ENCODE measurements at regions not wholly inside any gene's neighbourhood (a gene's known extent, or its start where the extent isn't known, plus 50 kb on each side); places are given as distances from the start of the nearest gene placed in this dataset.
"Not testable (repeated sequence)": the region's sequence is repeated elsewhere in the genome, so short reads cannot be mapped to it uniquely, and the experiment has no call there.

DNA sequence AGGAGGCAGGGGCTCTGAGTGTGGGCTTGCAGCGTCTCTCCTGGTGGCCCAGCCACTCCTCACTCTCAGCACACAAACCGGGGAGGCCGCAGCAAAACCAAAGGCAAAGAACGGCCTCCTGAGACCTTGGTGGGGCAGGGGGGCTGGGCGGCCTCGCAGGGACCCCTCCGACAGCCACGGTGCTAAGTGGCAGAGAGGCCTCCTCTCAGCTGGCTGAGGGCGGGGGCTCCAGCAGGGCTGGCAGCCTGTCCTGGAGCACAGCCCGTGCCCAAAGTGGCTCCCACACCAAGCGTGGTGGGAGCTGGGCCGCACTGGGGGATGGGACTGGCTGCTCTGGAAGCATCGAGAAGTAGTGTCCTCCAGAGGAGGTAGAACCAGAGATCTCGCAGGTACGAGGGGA is 334.4 kb downstream of the QKI start:
- TF ChIP-seq POLR2AphosphoS5 (IDR thresholded peaks at IDR 0.05; ENCODE audit: borderline replicate concordance, low read depth, low read length), result no peak
- no peak for TF ChIP-seq EZH2 (IDR thresholded peaks at IDR 0.05)

DNA sequence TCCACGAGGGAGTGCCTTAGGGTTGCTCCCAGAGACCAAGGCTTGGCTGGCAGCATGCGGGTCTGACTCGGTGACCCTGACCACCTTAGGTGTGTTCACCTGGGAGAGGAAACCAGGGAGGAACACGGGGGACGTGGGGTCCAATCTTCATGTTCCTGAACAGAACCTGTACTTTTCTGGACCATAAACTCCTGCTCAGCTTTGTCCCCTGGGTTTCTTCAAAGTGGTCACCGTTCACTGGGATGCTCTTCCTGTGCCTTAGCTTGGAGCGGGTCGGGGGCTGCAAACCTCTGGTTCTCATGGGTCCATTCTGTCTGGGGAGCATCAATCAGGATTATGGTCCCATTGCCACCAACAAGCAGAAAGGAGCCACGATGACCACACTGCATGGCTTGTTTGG is 333.5 kb downstream of the QKI start:
- Histone ChIP-seq H3K27ac (no peak overlapping the region), H3K9ac (ENCODE audit: insufficient read length) (no peak overlapping the region), H3K36me3 (ENCODE audit: insufficient read depth, low read length) (no peaks in the 10 kb centered on the region), H3K9me3 (ENCODE audit: low read depth, low read length) (no peaks in the 10 kb centered on the region), H3K4me3 (no peak overlapping the region)
- TF ChIP-seq POLR2AphosphoS5 (IDR thresholded peaks at IDR 0.05; ENCODE audit: borderline replicate concordance, low read depth, low read length) (no peak), EZH2 (IDR thresholded peaks at IDR 0.05) (no peak), FOXP2 (optimal IDR thresholded peaks at IDR 0.05; ENCODE audit: control extremely low read depth, extremely low read length, insufficient read depth) (no peak)
- no peak for DNase-seq (ENCODE audit: low read depth, low spot score)

More for the DNA sequence above, 334.4 kb downstream of the QKI start:
- Histone ChIP-seq H3K4me3 (no peak overlapping the region), H3K9ac (ENCODE audit: insufficient read length) (no peak overlapping the region), H3K36me3 (ENCODE audit: insufficient read depth, low read length) (no peaks in the 10 kb centered on the region), H3K27ac (no peak overlapping the region), H3K9me3 (ENCODE audit: low read depth, low read length) (no peaks in the 10 kb centered on the region)
- DNase-seq (ENCODE audit: low read depth, low spot score), result no peak

DNA sequence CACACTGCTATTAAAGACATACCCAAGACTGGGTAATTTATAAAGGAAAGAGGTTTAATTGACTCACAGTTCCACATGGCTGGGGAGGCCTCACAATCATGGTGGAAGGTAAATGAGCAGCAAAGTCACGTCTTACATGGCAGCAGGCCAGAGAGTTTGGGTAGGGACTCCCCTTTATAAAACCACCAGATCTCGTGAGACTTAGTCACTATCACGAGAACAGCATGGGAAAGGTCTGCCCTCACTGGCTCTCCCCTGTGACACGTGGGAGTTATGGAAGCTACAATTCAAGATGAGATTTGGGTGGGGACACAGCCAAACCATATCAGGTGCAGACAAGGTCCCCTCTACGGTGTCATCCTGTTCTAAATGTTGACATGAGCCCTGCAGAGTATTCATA is 332.5 kb downstream of the QKI start:
- not testable (repeated sequence) for H3K9me3 ChIP-seq (ENCODE audit: low read depth, low read length); H3K9ac ChIP-seq (ENCODE audit: insufficient read length); DNase-seq (ENCODE audit: low read depth, low spot score); H3K4me3 ChIP-seq; H3K36me3 ChIP-seq (ENCODE audit: insufficient read depth, low read length); H3K27ac ChIP-seq

DNA sequence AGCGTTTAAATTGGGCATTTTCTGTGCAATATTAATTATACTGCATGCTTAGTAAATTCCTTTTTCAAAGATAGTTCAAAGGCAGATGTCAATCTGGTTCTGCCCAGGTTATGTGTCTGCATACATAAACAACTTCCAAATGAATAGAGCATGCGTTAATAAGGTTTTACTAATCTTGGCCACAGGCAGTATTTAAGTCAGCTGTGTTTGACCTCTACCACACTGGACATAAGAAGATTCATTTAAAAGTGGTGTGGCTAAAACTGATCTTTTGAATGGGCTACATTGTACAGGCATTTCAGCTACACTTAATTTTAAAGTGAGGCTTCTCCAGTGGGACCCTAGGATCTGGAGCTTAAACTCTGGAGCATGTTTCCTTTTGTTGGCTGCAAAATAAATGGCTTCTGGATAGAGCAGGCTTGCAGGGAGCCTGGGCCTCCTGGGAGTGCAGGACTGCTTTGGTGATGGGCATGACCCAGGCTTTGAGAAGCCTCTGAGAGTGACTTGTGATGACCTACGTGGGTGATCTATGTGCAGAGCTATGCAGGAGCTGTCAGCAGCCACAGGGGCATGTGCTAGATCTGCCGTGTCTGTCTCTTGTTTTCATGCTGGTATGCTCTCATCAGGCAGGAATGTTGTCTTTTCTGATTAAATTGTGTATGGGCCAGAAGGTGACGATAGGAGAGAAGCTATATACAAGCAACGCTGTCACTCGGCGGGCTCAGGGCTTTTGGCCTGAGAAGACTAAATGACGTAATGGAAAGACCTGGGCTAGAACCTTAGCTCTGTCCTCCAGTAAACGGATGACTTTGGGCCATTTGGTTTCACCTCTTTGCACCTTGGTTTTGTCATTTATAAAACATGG is 331.2 kb downstream of the QKI start:
- no peak for DNase-seq (ENCODE audit: low read depth, low spot score)
- Histone ChIP-seq H3K9me3 (ENCODE audit: low read depth, low read length) (no peaks in the 10 kb centered on the region), H3K9ac (ENCODE audit: insufficient read length) (no peak overlapping the region), H3K27ac (no peak overlapping the region), H3K4me3 (no peak overlapping the region), H3K36me3 (ENCODE audit: insufficient read depth, low read length) (no peaks in the 10 kb centered on the region)
- no peak for TF ChIP-seq FOXP2 (optimal IDR thresholded peaks at IDR 0.05; ENCODE audit: control extremely low read depth, extremely low read length, insufficient read depth)

DNA sequence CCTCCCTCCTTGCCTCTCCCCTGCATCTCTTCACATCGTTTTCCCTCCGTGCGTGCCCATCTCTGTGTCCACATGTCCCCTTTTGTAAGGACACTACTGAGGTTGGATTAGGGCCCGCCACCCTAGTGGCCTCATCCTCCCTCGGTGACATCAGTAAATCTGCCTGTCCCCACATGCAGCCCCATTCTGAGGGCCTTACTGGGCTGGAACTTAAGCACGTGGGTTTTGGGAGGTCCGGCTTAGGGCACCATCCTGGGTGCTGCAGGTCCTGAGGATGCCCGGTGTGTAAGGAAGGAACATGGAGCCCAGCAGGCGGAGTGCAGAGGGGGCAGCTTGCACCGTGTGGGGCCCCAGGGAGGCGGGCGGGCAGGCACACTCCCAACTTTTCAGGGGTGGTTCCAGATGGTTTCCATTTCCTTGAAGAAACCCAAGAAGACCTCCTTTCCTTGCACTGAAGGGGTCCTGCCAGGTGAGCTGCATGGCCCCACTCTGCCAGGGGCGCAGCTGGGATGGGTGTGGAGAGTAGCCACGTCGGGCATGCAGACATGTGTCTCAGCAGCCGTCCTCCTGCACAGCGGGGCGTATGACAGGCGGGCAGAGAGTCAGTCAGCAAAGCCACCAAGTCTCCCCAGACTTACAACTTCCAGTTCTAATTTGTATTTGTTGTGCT is 329.9 kb downstream of the QKI start:
- TF ChIP-seq EZH2 (IDR thresholded peaks at IDR 0.05) (no peak), POLR2AphosphoS5 (IDR thresholded peaks at IDR 0.05; ENCODE audit: borderline replicate concordance, low read depth, low read length) (no peak)
- no peak for DNase-seq (ENCODE audit: low read depth, low spot score)
- no peaks in the 10 kb centered on the region for H3K36me3 ChIP-seq (ENCODE audit: insufficient read depth, low read length)
- H3K9me3 ChIP-seq (ENCODE audit: low read depth, low read length), result no peaks in the 10 kb centered on the region
- no peak overlapping the region for H3K27ac ChIP-seq
- H3K9ac ChIP-seq (ENCODE audit: insufficient read length), result no peak overlapping the region
- no peak overlapping the region for H3K4me3 ChIP-seq

DNA sequence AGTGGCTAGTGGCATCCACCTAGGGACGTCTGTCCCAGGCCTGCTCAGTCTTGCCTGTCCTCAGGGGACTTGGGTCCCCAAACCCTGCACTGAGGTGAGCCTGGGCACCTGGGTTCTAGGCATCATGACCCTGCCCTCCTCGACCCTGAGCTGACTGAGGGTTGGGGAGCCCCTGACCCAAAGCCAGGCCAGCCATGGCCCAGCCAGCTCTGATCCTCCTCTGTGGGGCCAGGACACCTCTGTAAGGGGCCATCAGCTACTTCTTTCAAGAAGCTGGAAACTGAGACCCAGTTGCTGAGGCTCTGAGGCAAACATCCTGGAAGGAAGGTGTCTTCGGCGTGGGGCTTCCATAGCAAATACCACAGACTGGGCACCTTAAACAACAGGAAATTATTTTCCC is 329.3 kb downstream of the QKI start:
- Histone ChIP-seq H3K9me3 (ENCODE audit: low read depth, low read length) (no peaks in the 10 kb centered on the region), H3K36me3 (ENCODE audit: insufficient read depth, low read length) (no peaks in the 10 kb centered on the region), H3K9ac (ENCODE audit: insufficient read length) (no peak overlapping the region), H3K27ac (no peak overlapping the region), H3K4me3 (no peak overlapping the region)
- TF ChIP-seq EZH2 (IDR thresholded peaks at IDR 0.05), result no peak
- DNase-seq (ENCODE audit: low read depth, low spot score), result no peak

DNA sequence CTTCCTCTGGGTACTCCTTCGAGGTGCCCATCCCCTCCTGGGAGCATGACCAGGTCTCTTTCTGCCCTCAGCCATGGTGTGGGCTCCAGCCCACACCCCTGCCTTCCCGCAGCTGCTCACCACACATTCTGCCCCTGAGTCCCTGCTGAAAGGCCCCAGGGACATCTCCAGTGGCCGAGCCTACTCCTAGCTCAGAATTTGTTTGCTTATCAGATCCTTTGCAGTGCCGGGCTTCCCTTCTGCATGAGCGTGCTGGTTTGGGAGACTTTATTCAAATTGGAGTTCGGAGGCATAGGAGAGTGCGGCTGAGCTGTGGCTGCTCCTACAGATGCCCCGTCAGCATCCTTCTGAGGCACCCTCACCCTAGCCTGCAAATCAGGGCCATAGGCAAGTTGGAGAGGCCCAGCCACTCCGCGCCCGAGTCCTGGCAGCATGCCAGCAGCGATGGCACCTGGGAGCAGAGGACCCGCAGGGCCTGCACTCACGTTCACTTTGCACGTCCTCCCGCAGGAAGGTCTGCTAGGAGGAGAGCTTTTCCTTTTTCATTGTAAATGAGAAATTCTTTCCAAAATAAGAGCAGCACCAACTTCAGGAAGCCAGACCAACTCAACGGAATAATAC is 327.3 kb downstream of the QKI start:
- no peak overlapping the region for H3K9ac ChIP-seq (ENCODE audit: insufficient read length)
- no peaks in the 10 kb centered on the region for H3K36me3 ChIP-seq (ENCODE audit: insufficient read depth, low read length)
- DNase-seq (ENCODE audit: low read depth, low spot score), result no peak
- no peak overlapping the region for H3K27ac ChIP-seq
- H3K9me3 ChIP-seq (ENCODE audit: low read depth, low read length), result no peaks in the 10 kb centered on the region
- TF ChIP-seq POLR2AphosphoS5 (IDR thresholded peaks at IDR 0.05; ENCODE audit: borderline replicate concordance, low read depth, low read length) (no peak), EZH2 (IDR thresholded peaks at IDR 0.05) (no peak), FOXP2 (optimal IDR thresholded peaks at IDR 0.05; ENCODE audit: control extremely low read depth, extremely low read length, insufficient read depth) (no peak)
- H3K4me3 ChIP-seq, result no peak overlapping the region

DNA sequence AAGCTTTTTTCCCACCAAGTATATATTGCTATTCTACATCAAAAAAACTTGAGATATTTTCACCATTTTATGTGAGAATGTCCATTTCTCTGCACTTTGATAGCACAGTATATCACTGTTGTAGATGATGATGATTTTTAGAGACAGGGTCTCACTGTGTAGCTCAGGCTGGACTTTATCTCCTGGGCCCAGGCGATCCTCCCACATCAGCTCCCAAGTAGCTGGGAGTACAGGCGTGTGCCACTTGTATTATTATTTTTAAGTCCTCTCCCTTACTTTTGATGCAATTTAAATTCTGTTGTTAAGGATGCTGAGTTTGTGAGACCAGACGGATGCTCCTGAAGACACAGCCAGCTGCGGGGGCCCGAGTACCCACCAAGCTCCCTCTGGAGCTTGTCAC is 326.8 kb downstream of the QKI start:
- TF ChIP-seq POLR2AphosphoS5 (IDR thresholded peaks at IDR 0.05; ENCODE audit: borderline replicate concordance, low read depth, low read length), result no peak
- TF ChIP-seq EZH2 (IDR thresholded peaks at IDR 0.05), result no peak
- no peak for TF ChIP-seq FOXP2 (optimal IDR thresholded peaks at IDR 0.05; ENCODE audit: control extremely low read depth, extremely low read length, insufficient read depth)
- no peak overlapping the region for H3K27ac ChIP-seq
- no peak for DNase-seq (ENCODE audit: low read depth, low spot score)

DNA sequence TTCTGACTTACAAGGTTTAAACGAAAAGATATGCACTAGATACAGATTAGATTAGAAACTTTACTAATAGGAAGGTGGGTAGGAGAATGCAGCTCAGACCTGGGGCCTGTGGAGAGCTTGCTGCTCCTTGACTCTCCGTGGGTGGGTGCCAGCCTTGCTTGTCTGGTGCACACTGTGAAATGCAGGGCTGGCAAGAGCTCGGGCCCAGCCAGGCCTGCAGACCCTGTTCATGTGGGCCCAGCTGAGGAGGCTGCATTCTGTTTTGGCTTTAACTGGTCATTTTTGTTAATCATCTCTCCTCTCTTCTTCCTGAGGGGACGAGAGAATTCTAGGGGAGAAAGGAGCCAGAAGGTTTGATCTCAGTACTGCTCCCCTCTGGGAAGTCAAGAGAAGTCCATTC is 325.4 kb downstream of the QKI start:
- no peak overlapping the region for H3K4me3 ChIP-seq
- TF ChIP-seq EZH2 (IDR thresholded peaks at IDR 0.05) (no peak), POLR2AphosphoS5 (IDR thresholded peaks at IDR 0.05; ENCODE audit: borderline replicate concordance, low read depth, low read length) (no peak), FOXP2 (optimal IDR thresholded peaks at IDR 0.05; ENCODE audit: control extremely low read depth, extremely low read length, insufficient read depth) (no peak)
- no peaks in the 10 kb centered on the region for H3K9me3 ChIP-seq (ENCODE audit: low read depth, low read length)
- no peak overlapping the region for H3K9ac ChIP-seq (ENCODE audit: insufficient read length)
- no peak for DNase-seq (ENCODE audit: low read depth, low spot score)
- H3K27ac ChIP-seq, result no peak overlapping the region
- H3K36me3 ChIP-seq (ENCODE audit: insufficient read depth, low read length), result no peaks in the 10 kb centered on the region

More for the DNA sequence above, 326.8 kb downstream of the QKI start:
- Histone ChIP-seq H3K4me3 (no peak overlapping the region), H3K9me3 (ENCODE audit: low read depth, low read length) (no peaks in the 10 kb centered on the region), H3K36me3 (ENCODE audit: insufficient read depth, low read length) (no peaks in the 10 kb centered on the region), H3K9ac (ENCODE audit: insufficient read length) (no peak overlapping the region)
